GM23338 (cell line): ENCODE measurements at regions not wholly inside any gene's neighbourhood (a gene's known extent, or its start where the extent isn't known, plus 50 kb on each side); places are given as distances from the start of the nearest gene placed in this dataset.

Source experiments
- CREB1 ChIP-seq: fragments of 250-450 bp; sonication (Bioruptor Pico); IDR thresholded peaks from 2 replicates; pipeline ENCODE4 v1.5.0; 2020; ENCODE audit warnings: low read depth, mild to moderate bottlenecking, moderate library complexity
- CTCF ChIP-seq, 2 experiments: fragments of 200-600 bp in 1 of 2; sonication (generic) in 1 of 2; conservative IDR thresholded peaks; 2 replicates each; pipeline versions ENCODE4 v1.5.1 to v1.6.1; 2016 to 2017; ENCODE audit warnings: antibody characterized with exemption in 2 of 2, low read depth in 2 of 2, mild to moderate bottlenecking in 2 of 2, moderate library complexity in 1 of 2
- ETS1 ChIP-seq: IDR thresholded peaks from 2 replicates; pipeline ENCODE4 v1.6.1; 2016; ENCODE audit warnings: antibody characterized with exemption
- EZH2 ChIP-seq: fragments of 200-600 bp; sonication (generic); IDR thresholded peaks from one replicate; pipeline ENCODE4 v1.8.0; 2017; ENCODE audit warnings: antibody characterized with exemption, mild to moderate bottlenecking, low read depth; ENCODE audit not compliant: unreplicated experiment
- EZH2phosphoT487 ChIP-seq: fragments of 200-600 bp; sonication (generic); IDR thresholded peaks from one replicate; pipeline ENCODE4 v1.8.1; 2018; ENCODE audit warnings: antibody characterized with exemption; ENCODE audit not compliant: unreplicated experiment
- JUNB ChIP-seq: IDR thresholded peaks from one replicate; pipeline ENCODE4 v1.6.1; 2016; ENCODE audit warnings: antibody characterized with exemption; ENCODE audit not compliant: unreplicated experiment
- NANOG ChIP-seq: IDR thresholded peaks from 2 replicates; pipeline ENCODE4 v1.6.1; 2016; ENCODE audit warnings: antibody characterized with exemption, borderline replicate concordance
- POLR2AphosphoS5 ChIP-seq: IDR thresholded peaks from 2 replicates; pipeline ENCODE4 v1.6.1; 2016; ENCODE audit warnings: antibody characterized with exemption, low read depth
- STAT1 ChIP-seq: IDR thresholded peaks from one replicate; pipeline ENCODE4 v1.6.1; 2016; ENCODE audit warnings: antibody characterized with exemption; ENCODE audit not compliant: unreplicated experiment
- ZNF114 ChIP-seq: fragments of 250-450 bp; sonication (Bioruptor Pico); IDR thresholded peaks from 2 replicates; pipeline ENCODE4 v1.5.0; 2020; ENCODE audit warnings: mild to moderate bottlenecking, moderate library complexity
- ZNF331 ChIP-seq: fragments of 250-450 bp; sonication (Bioruptor Pico); IDR thresholded peaks from 2 replicates; pipeline ENCODE4 v1.5.0; 2020; ENCODE audit warnings: low read depth, mild to moderate bottlenecking, moderate library complexity
- TF ChIP-seq, protein P1 (sequence below): IDR thresholded peaks from one replicate; pipeline ENCODE4 v1.6.1; 2018; ENCODE audit warnings: antibody characterized with exemption; ENCODE audit not compliant: unreplicated experiment

- TF ChIP-seq EZH2phosphoT487, result no peak
- TF ChIP-seq CTCF (conservative IDR thresholded peaks at IDR 0.05; ENCODE audit: low read depth in 2 of 2), result no peak
- no peak for TF ChIP-seq JUNB
- no peak for TF ChIP-seq POLR2AphosphoS5
- no peak for TF ChIP-seq EZH2
- TF ChIP-seq ZNF331 (CRISPR knock-in tag), result no peak
- TF ChIP-seq, protein P1, sequence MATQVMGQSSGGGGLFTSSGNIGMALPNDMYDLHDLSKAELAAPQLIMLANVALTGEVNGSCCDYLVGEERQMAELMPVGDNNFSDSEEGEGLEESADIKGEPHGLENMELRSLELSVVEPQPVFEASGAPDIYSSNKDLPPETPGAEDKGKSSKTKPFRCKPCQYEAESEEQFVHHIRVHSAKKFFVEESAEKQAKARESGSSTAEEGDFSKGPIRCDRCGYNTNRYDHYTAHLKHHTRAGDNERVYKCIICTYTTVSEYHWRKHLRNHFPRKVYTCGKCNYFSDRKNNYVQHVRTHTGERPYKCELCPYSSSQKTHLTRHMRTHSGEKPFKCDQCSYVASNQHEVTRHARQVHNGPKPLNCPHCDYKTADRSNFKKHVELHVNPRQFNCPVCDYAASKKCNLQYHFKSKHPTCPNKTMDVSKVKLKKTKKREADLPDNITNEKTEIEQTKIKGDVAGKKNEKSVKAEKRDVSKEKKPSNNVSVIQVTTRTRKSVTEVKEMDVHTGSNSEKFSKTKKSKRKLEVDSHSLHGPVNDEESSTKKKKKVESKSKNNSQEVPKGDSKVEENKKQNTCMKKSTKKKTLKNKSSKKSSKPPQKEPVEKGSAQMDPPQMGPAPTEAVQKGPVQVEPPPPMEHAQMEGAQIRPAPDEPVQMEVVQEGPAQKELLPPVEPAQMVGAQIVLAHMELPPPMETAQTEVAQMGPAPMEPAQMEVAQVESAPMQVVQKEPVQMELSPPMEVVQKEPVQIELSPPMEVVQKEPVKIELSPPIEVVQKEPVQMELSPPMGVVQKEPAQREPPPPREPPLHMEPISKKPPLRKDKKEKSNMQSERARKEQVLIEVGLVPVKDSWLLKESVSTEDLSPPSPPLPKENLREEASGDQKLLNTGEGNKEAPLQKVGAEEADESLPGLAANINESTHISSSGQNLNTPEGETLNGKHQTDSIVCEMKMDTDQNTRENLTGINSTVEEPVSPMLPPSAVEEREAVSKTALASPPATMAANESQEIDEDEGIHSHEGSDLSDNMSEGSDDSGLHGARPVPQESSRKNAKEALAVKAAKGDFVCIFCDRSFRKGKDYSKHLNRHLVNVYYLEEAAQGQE, result no peak
- TF ChIP-seq STAT1, result no peak
- no peak for TF ChIP-seq CREB1 (CRISPR knock-in tag)
- TF ChIP-seq ZNF114 (CRISPR knock-in tag), result no peak
- no peak for TF ChIP-seq ETS1
- no peak for TF ChIP-seq NANOG
Measured at GRCh38 chr1:70497152-70497551, 86.1 kb downstream of the CTH start.
